GM19438 (cell line): ENCODE measurements at regions not wholly inside any gene's neighbourhood (a gene's known extent, or its start where the extent isn't known, plus 50 kb on each side); places are given as distances from the start of the nearest gene placed in this dataset.

Source experiments
- ATAC-seq: cut with Tn5 transposase; IDR thresholded peaks from one replicate; pipeline ENCODE4 v1.9.1; 2021; ENCODE audit warnings: low read depth; ENCODE audit not compliant: unreplicated experiment

- peak; percentile 97 for ATAC-seq
Measured at GRCh38 chr3:71875461-71875947, 90.6 kb upstream of the PROK2 start.

- ATAC-seq = no peak
Measured at GRCh38 chr3:71874618-71875017, 89.7 kb upstream of the PROK2 start.

DNA sequence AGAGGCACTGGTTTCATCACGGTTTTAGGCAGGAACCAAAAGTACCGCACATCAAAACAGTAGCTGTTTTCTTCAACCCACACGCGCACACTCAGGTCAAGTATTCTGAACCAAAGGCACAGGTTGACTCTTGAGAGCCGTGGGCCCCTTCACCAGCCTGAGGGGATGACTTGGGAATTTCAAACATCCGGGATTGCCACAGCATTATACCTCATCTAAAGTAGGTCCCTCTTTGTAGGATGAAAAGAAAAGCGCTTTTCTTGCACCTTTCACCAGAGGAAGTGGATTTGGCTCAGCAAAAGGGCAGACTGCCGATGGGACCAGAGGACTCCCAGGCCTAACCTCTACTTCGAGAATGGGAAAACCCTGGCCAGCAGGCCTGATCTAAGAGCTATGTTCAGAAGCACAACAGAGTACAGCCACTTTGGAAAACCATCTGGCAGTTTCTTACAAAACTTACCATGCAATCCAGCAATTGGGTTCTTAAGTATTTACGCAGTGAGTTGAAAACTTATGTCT lies 88.2 kb upstream of the PROK2 start:
- no peak for ATAC-seq

DNA sequence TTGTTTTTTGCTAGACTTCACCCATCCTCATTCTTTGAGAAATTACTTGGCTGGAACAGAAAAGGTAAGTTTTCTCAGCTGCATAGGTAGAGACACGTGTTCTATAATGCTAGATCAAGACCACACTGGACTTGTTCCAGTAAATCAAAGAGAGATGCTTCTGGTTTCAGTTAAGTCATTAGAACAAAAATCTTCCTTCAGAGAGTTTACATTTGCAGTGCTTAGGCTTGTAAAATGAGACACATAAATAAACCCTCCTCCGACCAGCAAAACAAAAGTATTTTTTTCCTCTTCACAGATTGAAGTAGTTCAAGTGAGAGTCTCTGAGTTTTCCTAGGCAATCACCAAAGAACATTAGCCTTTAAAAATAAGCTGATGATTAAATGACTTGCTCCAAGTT lies 87.3 kb upstream of the PROK2 start:
- no peak for ATAC-seq

- no peak for ATAC-seq
Measured at GRCh38 chr3:71870966-71871512, 86.1 kb upstream of the PROK2 start.

DNA sequence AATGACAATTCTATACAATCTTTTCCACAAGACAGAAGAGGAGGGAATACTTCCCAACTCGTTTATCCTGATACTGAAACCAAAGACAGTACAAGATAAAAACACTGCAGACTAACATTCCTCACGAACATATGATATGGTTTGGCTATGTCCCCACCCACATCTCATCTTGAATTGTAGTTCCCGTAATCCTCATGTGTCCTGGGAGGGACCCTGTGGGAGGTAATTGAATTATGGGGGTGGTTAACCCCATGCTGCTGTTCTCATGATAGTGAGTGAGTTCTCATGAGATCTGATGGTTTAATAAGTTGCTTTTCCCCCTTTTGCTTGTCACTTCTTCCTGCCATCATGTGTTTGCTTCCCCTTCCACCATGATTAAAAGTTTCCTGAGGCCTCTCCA lies 83.9 kb upstream of the PROK2 start:
- ATAC-seq = no peak

- no peak for ATAC-seq
Measured at GRCh38 chr3:71865727-71866126, 80.8 kb upstream of the PROK2 start.

DNA sequence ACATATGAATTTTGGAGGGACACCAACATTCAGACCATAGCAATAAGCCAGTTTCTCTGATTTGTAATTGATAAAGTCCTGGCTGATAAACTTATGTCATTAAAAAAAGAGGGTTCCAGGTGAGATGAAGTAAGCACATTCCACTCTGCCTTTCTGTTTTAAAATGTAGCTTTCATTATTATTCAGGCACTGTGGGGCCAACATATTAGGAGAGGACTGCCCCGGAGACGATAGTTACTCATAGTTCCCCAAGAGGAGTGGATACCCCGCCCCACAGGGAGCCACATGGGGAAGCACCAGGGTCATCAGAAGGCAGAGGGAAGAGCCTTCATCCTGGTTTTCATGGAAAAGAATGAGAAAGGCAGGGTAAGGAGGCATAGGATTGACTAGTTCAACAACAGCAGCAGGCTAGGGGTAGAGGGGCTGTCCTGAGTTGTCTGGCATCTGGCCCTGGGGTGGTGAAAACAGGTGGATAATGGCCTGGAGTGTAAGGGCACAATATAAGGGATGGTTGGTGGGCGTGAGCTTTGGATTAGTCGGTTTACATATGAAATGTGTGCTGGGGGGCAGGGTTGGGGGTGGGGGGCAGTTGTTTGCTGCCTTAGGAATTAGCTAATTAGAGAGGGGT lies 78.7 kb upstream of the PROK2 start:
- no peak for ATAC-seq

GRCh38 chr3:71862371-71863140 lies 77.6 kb upstream of the PROK2 start:
- no peak for ATAC-seq

GRCh38 chr3:71859123-71859519 lies 74.2 kb upstream of the PROK2 start:
- ATAC-seq = no peak

DNA sequence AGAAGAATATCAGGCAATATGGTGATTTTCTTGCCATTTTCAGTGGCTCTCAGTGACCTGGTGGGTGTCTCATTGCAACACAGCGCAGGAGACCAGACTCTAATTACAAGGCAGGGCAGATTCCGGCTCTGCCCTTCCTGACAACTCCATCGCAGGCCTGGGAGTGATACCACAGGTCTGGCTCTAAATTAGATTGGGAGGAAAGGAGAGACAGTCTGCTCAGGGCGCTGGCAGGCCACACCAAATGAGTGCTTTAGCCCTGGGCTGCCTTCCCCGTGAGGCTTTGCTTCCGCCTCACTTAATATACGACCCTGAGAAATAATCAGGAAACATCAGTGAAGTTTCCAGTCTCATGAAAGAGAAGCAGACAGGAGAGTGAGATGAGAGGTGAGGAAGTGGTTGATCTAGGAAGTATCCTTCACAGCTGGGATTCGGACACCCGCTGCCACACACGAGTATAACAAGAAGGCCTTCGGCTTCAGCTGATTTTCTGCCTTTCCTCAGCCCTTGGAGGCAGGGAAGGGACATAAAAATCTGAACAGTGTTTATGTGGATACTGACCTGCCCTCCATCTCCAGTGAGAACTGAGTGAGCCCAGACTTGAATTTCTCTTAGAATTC lies 73.7 kb upstream of the PROK2 start:
- ATAC-seq = no peak

DNA sequence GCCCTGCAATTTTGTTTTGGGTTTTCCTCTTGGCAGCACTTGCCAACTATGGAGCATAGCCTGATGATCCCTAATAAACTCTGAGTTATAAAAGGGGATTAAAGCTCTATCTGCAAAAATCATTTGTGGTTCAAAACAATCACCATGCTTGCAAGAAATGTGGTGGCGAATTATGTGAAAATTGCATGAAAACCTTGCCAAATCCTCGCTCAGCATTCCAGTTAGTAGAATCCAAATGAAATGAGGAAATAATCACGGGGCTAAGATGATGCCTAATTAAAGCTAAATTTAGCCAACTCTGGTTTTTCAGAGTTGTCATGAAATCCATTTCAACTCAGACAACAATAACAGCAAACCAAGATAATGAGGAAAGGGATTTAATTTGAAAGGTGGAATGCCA lies 73.0 kb upstream of the PROK2 start:
- ATAC-seq = no peak

- no peak for ATAC-seq
Measured at GRCh38 chr3:71854706-71855105, 69.8 kb upstream of the PROK2 start.

GRCh38 chr3:71854096-71854495 lies 69.1 kb upstream of the PROK2 start:
- ATAC-seq = no peak

DNA sequence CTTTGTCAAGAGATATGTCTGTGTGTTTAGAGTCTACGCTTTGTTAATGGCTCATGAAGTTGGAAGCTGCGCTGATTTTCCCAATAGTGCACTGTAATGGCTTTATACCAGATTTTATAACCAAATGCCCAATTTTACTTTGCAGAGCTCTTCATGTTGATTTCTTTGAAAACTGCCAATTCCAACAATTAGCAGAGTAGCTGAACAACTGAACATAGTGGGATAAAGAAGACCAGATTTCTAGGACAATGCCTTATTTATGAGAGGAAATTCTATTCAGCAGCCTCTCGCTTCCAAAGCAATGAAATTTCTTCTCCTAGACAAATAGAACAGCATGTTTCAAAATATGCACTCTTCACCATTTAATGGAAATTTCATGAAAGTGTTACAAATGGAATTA lies 66.9 kb upstream of the PROK2 start:
- ATAC-seq = no peak

- ATAC-seq = no peak
Measured at GRCh38 chr3:71850654-71851053, 65.7 kb upstream of the PROK2 start.

DNA sequence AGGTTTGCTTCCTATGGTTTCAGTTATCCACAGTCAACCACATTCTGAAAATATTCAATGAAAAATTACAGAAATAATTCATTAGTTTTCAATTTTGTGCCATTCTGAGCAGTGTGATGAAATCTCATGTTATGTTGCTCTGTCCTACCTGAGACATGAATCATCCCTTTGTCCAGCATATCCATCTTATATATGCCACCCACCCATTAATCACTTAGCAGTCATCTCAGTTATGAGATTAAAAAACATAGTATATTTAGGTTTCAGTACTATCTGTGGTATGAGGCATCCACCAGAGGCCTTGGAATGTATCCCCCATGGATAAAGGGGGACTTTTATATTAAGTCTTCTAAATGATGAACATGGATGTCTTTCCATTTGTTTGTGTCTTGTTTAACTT lies 64.7 kb upstream of the PROK2 start:
- no peak for ATAC-seq

GRCh38 chr3:71847794-71848193 lies 62.8 kb upstream of the PROK2 start:
- no peak for ATAC-seq

GRCh38 chr3:71846185-71846584 lies 61.2 kb upstream of the PROK2 start:
- ATAC-seq = no peak

GRCh38 chr3:71843071-71843470 lies 58.1 kb upstream of the PROK2 start:
- no peak for ATAC-seq

- ATAC-seq = no peak
Measured at GRCh38 chr3:71838406-71838805, 53.5 kb upstream of the PROK2 start.
